ENCODE measurements at regions not wholly inside any gene's neighbourhood (a gene's known extent, or its start where the extent isn't known, plus 50 kb on each side); places are given as distances from the start of the nearest gene placed in this dataset.

DNA sequence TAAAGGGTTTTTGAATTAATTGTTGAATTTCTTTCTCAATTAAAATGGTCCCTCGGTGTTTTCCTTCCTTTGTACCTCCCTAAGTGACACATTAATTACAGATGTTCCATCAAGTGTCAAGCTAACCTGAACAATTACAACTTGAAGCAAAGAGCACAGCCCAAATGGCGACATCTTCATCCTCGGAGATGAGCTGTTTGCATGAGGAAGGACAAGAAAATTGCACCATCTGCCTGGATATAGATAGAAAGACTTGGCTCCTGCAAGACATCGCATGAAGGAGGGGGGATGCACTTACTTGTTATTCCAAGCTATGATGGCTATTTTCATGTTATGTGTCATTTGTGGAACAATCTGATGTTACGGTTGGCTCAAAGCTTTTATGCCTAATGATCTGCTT is 86.4 kb upstream of the ZKSCAN2 start (continued):
- TF ChIP-seq CTCF (IDR thresholded peaks at IDR 0.05) = no peak

DNA sequence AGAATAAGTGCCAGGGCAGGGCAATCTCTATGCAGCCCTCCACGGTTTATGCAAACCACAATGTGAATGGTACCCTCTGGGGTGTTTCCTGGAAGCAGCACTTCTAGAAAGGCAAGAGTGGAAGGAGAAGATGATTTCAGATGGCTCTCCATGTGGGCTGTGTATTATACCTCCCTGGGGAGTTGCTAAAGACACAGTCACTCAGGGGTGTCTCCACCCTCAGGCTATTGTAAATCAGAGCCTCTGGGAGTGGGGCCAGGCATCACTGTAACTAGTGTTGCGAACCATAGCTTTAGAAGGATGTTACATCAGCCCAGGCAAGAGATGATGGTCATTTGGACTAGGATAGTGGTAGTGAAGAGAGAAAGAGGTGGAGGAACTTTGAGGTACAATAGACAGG is 83.3 kb upstream of the ZKSCAN2 start:
- H3K4me1 Mint-ChIP-seq = peaks cover 6% of the 10 kb centered on the region; the same call in 1 of the 2 replicates

More for the DNA sequence above, 83.3 kb upstream of the ZKSCAN2 start:
- CTCF ChIA-PET = no interaction called here
- no peak for ATAC-seq
- Mint-ChIP-seq H3K4me3 (no peak overlapping the region), H3K27ac (no peak overlapping the region), H3K27me3 (ENCODE audit: low read depth) (no peaks in the 10 kb centered on the region), H3K36me3 (no peaks in the 10 kb centered on the region), H3K9me3 (peaks cover 6% of the 10 kb centered on the region)
- POLR2A ChIA-PET = no interaction called here
- TF ChIP-seq, protein P1, sequence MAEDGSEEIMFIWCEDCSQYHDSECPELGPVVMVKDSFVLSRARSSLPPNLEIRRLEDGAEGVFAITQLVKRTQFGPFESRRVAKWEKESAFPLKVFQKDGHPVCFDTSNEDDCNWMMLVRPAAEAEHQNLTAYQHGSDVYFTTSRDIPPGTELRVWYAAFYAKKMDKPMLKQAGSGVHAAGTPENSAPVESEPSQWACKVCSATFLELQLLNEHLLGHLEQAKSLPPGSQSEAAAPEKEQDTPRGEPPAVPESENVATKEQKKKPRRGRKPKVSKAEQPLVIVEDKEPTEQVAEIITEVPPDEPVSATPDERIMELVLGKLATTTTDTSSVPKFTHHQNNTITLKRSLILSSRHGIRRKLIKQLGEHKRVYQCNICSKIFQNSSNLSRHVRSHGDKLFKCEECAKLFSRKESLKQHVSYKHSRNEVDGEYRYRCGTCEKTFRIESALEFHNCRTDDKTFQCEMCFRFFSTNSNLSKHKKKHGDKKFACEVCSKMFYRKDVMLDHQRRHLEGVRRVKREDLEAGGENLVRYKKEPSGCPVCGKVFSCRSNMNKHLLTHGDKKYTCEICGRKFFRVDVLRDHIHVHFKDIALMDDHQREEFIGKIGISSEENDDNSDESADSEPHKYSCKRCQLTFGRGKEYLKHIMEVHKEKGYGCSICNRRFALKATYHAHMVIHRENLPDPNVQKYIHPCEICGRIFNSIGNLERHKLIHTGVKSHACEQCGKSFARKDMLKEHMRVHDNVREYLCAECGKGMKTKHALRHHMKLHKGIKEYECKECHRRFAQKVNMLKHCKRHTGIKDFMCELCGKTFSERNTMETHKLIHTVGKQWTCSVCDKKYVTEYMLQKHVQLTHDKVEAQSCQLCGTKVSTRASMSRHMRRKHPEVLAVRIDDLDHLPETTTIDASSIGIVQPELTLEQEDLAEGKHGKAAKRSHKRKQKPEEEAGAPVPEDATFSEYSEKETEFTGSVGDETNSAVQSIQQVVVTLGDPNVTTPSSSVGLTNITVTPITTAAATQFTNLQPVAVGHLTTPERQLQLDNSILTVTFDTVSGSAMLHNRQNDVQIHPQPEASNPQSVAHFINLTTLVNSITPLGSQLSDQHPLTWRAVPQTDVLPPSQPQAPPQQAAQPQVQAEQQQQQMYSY (CRISPR knock-in tag; IDR thresholded peaks at IDR 0.05) = no peak
- no peak for TF ChIP-seq ZNF425 (CRISPR knock-in tag; conservative IDR thresholded peaks at IDR 0.05)
- TF ChIP-seq ZNF532 (CRISPR knock-in tag; IDR thresholded peaks at IDR 0.05; ENCODE audit: borderline replicate concordance) = no peak
- TF ChIP-seq, protein P2, sequence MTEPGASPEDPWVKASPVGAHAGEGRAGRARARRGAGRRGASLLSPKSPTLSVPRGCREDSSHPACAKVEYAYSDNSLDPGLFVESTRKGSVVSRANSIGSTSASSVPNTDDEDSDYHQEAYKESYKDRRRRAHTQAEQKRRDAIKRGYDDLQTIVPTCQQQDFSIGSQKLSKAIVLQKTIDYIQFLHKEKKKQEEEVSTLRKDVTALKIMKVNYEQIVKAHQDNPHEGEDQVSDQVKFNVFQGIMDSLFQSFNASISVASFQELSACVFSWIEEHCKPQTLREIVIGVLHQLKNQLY (CRISPR knock-in tag; IDR thresholded peaks at IDR 0.05) = no peak
- TF ChIP-seq ZNF219 (CRISPR knock-in tag; IDR thresholded peaks at IDR 0.05; ENCODE audit: borderline replicate concordance) = no peak
- no peak for TF ChIP-seq SOX15 (CRISPR knock-in tag; IDR thresholded peaks at IDR 0.05)
- no peak for TF ChIP-seq JAZF1 (CRISPR knock-in tag; IDR thresholded peaks at IDR 0.05)
- no peak for TF ChIP-seq GTF2I (CRISPR knock-in tag; conservative IDR thresholded peaks at IDR 0.05)
- TF ChIP-seq, protein P3, sequence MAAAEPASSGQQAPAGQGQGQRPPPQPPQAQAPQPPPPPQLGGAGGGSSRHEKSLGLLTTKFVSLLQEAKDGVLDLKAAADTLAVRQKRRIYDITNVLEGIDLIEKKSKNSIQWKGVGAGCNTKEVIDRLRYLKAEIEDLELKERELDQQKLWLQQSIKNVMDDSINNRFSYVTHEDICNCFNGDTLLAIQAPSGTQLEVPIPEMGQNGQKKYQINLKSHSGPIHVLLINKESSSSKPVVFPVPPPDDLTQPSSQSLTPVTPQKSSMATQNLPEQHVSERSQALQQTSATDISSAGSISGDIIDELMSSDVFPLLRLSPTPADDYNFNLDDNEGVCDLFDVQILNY (CRISPR knock-in tag; IDR thresholded peaks at IDR 0.05) = no peak
- TF ChIP-seq, protein P4, sequence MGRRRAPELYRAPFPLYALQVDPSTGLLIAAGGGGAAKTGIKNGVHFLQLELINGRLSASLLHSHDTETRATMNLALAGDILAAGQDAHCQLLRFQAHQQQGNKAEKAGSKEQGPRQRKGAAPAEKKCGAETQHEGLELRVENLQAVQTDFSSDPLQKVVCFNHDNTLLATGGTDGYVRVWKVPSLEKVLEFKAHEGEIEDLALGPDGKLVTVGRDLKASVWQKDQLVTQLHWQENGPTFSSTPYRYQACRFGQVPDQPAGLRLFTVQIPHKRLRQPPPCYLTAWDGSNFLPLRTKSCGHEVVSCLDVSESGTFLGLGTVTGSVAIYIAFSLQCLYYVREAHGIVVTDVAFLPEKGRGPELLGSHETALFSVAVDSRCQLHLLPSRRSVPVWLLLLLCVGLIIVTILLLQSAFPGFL (CRISPR knock-in tag; IDR thresholded peaks at IDR 0.05; ENCODE audit: borderline replicate concordance) = no peak
- no peak for TF ChIP-seq MXD4 (CRISPR knock-in tag; IDR thresholded peaks at IDR 0.05; ENCODE audit: borderline replicate concordance)
- no peak for TF ChIP-seq NFE2L1 (CRISPR knock-in tag; IDR thresholded peaks at IDR 0.05)
- TF ChIP-seq ZNF317 (CRISPR knock-in tag; IDR thresholded peaks at IDR 0.05; ENCODE audit: borderline replicate concordance, low read depth) = no peak
- no peak for TF ChIP-seq HMGA2 (CRISPR knock-in tag; IDR thresholded peaks at IDR 0.05)
- DNase-seq (ENCODE audit: low spot score) = no peak

Data from WTC11 (cell line).